HG03469 (cell line): ENCODE measurements at regions not wholly inside any gene's neighbourhood (a gene's known extent, or its start where the extent isn't known, plus 50 kb on each side); places are given as distances from the start of the nearest gene placed in this dataset.

ENCODE experiments used
- ATAC-seq: cut with Tn5 transposase; IDR thresholded peaks from one replicate; pipeline ENCODE4 v1.9.1; 2021; ENCODE audit warnings: mild to moderate bottlenecking, moderate library complexity, moderate number of reproducible peaks; ENCODE audit not compliant: unreplicated experiment

DNA sequence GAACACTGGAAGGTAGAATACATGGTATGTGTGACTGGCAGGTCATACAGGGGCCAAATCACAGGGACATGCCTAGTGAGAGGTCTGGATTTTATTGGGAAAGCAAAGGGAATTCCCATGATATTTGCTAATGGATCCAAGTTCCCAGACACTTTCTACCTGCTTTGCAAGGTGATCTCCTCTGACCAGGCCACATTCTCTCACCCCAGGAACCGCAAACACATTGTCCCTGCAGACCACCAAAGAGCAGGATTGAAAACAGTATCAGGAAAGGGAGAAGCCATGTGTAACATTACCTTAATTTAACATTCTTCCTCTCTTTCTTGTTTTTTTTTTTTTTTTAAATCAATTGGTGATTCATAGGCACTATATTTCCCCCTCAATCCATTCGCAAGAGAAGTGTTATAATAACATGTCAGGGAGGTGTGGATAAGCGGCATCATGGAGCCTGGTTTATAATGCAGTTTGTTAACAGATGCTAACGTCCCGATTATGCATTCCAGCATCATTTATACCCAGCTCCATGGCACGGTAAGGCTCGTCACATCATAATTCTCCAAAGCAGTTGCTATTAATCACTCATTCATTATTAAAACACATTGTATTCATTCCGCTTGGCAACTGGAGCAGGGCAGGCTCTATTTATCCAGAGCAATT lies 155.1 kb upstream of the CCL2 start:
- no peak for ATAC-seq

DNA sequence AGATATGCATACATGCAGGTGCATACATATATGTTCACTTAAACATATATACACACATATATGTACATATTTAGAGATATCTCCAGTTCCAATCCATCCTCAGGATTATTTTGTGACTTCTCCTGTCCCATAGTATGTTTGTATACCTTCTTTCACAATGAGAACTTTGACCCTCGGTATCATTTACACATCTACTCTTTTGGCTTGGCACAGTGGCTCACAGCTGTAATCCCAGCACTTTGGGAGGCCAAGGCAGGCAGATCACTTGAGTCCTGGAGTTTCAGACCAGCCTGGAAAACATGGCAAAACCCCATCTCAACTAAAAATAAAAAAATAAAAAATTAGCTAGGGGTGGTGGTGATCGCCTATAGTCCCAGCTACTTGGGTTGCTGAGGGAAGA lies 148.1 kb upstream of the CCL2 start:
- no peak for ATAC-seq

DNA sequence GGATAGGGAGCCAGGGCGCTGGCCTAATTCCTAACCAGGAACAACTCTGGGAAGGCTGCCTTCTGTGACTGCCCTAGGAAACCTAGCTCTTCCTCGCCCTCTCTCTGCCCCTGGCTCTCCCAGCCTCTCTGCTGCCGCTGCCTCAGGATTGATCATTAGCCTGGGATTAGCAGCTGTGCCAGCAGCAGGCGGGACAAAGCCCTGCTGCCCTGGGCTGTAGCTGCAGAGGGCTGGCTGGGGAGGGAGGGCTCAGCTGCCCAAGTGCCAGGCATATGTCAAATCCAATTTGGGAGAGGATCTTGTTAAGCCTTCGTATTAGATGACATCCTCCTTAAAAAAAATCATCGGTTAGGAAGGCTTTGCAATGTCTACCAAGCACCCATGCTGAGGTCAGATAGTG lies 144.8 kb upstream of the CCL2 start:
- ATAC-seq: no peak

DNA sequence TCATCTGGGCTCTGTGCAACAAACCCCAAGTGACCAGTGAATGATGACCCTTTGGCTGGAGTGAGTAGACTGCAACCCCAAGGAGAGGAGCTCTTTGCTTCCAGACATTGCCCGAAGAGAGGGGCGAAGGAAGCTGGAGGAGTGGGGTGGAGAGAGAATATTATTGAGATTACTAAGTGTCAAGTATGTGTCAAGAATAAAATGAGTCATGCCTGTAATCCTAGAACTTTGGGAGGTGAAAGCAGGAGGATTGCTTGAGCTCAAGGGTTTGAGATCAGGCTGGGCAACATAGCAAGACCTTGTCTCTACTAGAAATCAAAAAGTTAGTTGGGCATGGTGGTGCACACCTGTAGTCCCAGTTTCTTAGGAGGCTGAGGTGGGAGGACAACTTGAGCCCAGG lies 142.0 kb upstream of the CCL2 start:
- ATAC-seq: no peak

DNA sequence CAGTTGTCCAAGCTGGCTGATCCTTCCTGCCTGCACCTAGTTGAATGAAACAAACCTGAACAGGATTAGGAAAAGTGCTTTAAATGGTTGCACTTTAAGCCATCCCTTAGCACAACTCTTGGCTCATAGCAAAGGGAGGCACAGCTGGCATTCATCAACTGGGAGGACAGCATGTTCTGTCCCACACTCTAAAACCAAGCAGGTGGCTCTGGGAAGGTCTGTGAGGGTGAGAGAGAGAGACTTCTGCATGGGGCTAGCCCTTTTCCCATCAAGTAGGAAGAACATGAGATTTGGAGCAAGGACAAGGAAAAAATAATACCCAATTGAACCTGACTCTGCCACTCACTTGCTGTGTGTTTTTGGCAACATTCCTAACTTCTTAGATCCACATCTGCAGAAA lies 140.9 kb upstream of the CCL2 start:
- no peak for ATAC-seq

DNA sequence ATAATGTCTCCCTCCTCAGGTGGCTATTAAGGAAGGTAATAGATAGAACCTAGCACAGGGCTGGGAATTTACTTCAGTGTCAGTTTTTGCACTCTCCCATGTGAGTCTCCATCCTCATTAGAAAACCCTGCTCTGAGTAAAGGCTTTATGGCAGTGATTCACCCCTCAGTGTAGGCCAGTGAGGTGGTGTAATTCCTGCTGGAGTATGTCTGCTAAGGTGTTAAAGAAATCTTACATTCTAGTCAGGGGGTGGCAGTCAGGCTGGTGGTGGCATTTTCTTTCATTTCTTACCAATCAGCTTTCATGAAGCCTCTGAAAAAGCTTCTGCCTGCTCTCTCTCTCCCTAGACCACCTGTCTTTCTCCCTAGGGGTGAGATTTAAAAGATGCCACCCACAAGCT lies 138.8 kb upstream of the CCL2 start:
- no peak for ATAC-seq

- no peak for ATAC-seq
Measured at GRCh38 chr17:34117332-34117731, 137.8 kb upstream of the CCL2 start.

- ATAC-seq: no peak
Measured at GRCh38 chr17:34117811-34118210, 137.3 kb upstream of the CCL2 start.

DNA sequence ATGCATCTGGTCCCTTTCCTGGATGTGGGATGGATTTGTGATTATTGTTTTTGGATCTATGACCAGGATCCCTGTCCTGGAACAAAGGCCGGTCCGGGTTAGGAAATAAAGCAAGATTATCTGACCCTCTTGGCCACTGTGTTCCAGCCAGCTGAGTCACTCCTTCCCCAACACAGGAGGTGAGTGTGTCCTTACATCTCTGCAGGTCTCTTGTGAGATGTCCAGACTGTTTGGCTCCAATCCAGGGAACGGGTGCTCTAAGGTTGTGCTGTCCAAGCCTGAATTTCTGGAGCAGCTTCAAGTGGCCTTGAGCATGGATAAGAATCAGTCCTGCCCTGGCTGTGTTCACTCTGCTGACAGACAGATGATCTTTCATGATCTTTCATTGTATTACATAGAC lies 136.5 kb upstream of the CCL2 start:
- no peak for ATAC-seq

DNA sequence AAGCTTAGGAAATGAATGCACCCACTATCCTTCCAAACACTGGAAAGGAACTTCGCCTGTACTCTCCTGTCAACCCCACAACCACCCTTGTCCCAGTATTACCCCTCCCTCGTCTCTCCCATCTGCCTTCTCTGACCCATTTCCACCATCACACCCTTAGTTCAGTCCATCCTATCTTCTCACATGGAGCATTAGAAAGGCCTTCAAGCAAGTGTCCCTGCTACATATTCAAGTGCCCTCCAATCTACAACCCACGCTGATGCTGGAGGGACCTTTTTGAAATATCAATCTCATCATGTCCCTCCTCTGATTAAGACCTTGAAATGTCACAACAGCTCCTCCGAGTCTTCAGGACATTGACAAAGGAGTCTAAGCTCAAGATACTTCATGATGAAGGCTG lies 133.8 kb upstream of the CCL2 start:
- no peak for ATAC-seq

DNA sequence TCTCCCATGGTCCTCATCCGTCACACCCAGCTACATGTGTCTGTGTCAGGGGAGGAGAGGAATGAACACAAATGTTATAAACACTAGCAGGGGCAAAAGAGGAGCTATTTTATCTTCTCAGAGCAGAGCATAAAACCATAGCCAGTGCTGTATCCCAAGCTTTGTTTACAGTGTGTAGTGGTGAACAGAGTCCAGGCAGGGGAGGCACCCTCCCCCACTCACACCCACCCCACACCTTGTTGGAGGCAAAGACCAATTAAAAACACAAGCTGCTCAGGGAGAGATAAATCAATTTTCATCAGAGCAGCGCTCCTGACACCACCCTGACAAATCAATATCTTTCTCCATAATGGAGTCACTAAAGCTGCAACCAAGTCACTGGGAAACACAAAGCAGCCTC lies 132.6 kb upstream of the CCL2 start:
- no peak for ATAC-seq

- ATAC-seq: no peak
Measured at GRCh38 chr17:34125010-34125409, 130.1 kb upstream of the CCL2 start.

- ATAC-seq: no peak
Measured at GRCh38 chr17:34125921-34126320, 129.2 kb upstream of the CCL2 start.

GRCh38 chr17:34126496-34126895 lies 128.6 kb upstream of the CCL2 start:
- ATAC-seq: no peak

GRCh38 chr17:34126965-34127364 lies 128.1 kb upstream of the CCL2 start:
- no peak for ATAC-seq

- ATAC-seq: no peak
Measured at GRCh38 chr17:34130544-34130943, 124.5 kb upstream of the CCL2 start.

- no peak for ATAC-seq
Measured at GRCh38 chr17:34131386-34131785, 123.7 kb upstream of the CCL2 start.

DNA sequence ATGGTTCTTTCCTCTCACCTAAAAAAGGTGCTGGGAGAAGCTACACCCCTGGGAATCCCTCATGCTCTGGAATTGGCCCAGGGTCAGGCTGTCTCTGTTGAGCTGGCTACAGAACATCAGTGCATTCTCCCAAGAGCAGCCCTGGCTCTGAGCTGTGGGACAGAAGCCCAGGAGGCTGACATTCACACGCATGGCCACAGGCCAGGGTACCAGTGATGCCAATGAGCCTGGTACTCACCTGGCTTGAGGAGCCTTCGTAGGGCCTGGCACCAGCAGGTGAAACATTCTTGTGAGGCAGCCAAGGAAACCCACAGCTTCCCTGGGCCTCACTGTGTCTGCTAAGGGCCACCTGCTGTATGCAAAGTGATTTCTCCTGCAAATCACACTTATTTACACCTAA lies 121.7 kb upstream of the CCL2 start:
- no peak for ATAC-seq

DNA sequence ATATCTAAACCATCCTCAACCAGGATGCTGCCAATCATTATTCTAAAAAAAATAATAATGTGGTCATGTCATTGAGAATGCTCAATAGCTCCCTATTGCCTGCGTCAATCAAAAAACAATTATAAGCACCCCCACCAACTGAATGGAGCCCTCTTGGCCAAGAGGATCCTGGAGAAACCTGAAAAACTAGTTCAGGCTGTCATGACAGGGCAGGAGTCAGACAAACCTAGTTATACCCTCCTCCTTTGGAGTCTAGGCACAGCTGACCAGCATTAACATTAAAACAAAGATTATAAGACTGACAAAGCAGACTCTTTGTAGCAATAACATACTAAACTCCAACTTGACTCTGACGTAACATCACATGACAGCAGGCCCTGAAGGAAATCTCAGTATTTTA lies 119.2 kb upstream of the CCL2 start:
- no peak for ATAC-seq

- ATAC-seq: no peak
Measured at GRCh38 chr17:34140006-34140405, 115.1 kb upstream of the CCL2 start.

GRCh38 chr17:34141590-34141989 lies 113.5 kb upstream of the CCL2 start:
- ATAC-seq: no peak

GRCh38 chr17:34143430-34143829 lies 111.7 kb upstream of the CCL2 start:
- ATAC-seq: no peak

DNA sequence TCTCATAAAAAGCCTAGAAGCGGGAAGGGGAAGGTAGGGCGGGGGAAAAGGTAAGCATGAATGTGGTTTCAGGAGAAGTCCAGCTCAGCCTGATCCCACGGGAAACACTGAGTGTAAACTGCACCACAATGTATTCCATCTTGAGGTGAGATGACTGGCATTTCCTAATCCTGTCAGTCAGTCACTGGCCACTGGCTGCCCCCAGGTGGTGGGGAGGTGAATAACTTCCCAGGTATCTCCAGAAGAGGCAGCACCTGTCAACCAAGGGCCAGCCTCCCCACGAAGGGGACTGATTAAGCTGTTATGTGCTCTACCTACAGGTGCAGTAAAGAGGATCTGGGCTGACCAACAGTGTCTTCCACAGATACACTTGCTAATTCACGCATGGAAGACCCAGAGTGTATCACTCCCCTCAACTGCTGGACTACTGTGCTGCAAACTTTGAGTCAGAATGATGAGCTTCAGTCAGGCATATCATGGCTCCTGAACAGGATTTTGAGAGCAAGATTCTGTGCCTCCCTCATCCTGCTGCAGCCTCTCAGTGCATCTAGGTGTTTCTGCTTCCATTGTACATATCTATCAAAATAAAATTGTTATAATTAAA lies 108.5 kb upstream of the CCL2 start:
- no peak for ATAC-seq
